Keratinocyte (primary cell): ENCODE measurements at regions not wholly inside any gene's neighbourhood (a gene's known extent, or its start where the extent isn't known, plus 50 kb on each side); places are given as distances from the start of the nearest gene placed in this dataset.

ENCODE experiments used
- DNase-seq: peaks from one replicate; pipeline ENCODE4 v3.0.0-alpha.2; 2011; ENCODE audit warnings: low read depth, missing footprints, low spot score
- FAIRE-seq: peaks from 2 replicates; lab custom pipeline; 2011; peaks lifted over from hg19 to GRCh38; lab: Jason Lieb, UNC
- H2AFZ ChIP-seq: 2 replicates; pipeline ENCODE4 v1.6.0; 2012; ENCODE audit warnings: low read length, control low read depth, inconsistent platforms; ENCODE audit not compliant: control insufficient read depth
- H3K27ac ChIP-seq: 2 replicates; pipeline ENCODE4 v1.5.1; 2011; ENCODE audit warnings: low read length; ENCODE audit not compliant: control insufficient read depth, insufficient read depth
- H3K27me3 ChIP-seq: 3 replicates; pipeline ENCODE4 v1.6.0; 2011; ENCODE audit warnings: low read length; ENCODE audit not compliant: control insufficient read depth, insufficient read depth; ENCODE audit errors: extremely low read depth
- H3K36me3 ChIP-seq, 2 experiments: 2 replicates in 1 of 2; 3 replicates in 1 of 2; pipeline ENCODE4 v1.5.1; 2011; ENCODE audit warnings: low read length in 2 of 2, mild to moderate bottlenecking in 1 of 2; ENCODE audit not compliant: control insufficient read depth in 2 of 2, insufficient read depth in 2 of 2; ENCODE audit errors: extremely low read depth in 1 of 2
- H3K4me1 ChIP-seq: 3 replicates; pipeline ENCODE4 v1.5.1; 2011; ENCODE audit warnings: low read length; ENCODE audit not compliant: control insufficient read depth, insufficient read depth; ENCODE audit errors: extremely low read depth
- H3K4me2 ChIP-seq: 3 replicates; pipeline ENCODE4 v1.6.0; 2011; ENCODE audit warnings: low read depth, low read length; ENCODE audit not compliant: control insufficient read depth, insufficient read depth; ENCODE audit errors: extremely low read depth
- H3K4me3 ChIP-seq, 3 experiments: fragments of 200-600 bp in 1 of 3; sonication (generic) in 1 of 3; 2 replicates in 2 of 3; 3 replicates in 1 of 3; pipeline ENCODE4 v1.5.1; 2011 to 2016; ENCODE audit warnings: low read length in 3 of 3, mild to moderate bottlenecking in 3 of 3, control low read depth in 2 of 3, inconsistent platforms in 1 of 3, low read depth in 1 of 3, mixed read lengths in 1 of 3, mixed run types in 1 of 3, moderate library complexity in 1 of 3; ENCODE audit not compliant: control insufficient read depth in 2 of 3, insufficient read depth in 2 of 3; ENCODE audit errors: extremely low read depth in 1 of 3
- H3K79me2 ChIP-seq: 2 replicates; pipeline ENCODE4 v1.6.0; 2012; ENCODE audit warnings: low read length; ENCODE audit not compliant: control insufficient read depth, insufficient read depth
- H3K9ac ChIP-seq: 3 replicates; pipeline ENCODE4 v1.6.0; 2011; ENCODE audit warnings: low read length; ENCODE audit not compliant: control insufficient read depth, insufficient read depth; ENCODE audit errors: extremely low read depth
- H3K9me1 ChIP-seq: 3 replicates; pipeline ENCODE4 v1.6.0; 2011; ENCODE audit warnings: low read length; ENCODE audit not compliant: control insufficient read depth, insufficient read depth; ENCODE audit errors: extremely low read depth
- H3K9me3 ChIP-seq: 2 replicates; pipeline ENCODE4 v1.5.1; 2012; ENCODE audit warnings: low read depth, low read length; ENCODE audit not compliant: control insufficient read depth
- H4K20me1 ChIP-seq: 3 replicates; pipeline ENCODE4 v1.6.0; 2011; ENCODE audit warnings: low read length; ENCODE audit not compliant: control insufficient read depth, insufficient read depth; ENCODE audit errors: extremely low read depth
- CTCF ChIP-seq, 3 experiments: IDR thresholded peaks in 1 of 3; conservative IDR thresholded peaks in 1 of 3; optimal IDR thresholded peaks in 1 of 3; 2 replicates in 2 of 3; 3 replicates in 1 of 3; pipeline versions ENCODE3 to v1.5.1; 2011; ENCODE audit warnings: low read length in 3 of 3, mild to moderate bottlenecking in 3 of 3, moderate library complexity in 2 of 3, control low read depth in 1 of 3, inconsistent platforms in 1 of 3; ENCODE audit not compliant: insufficient read depth in 2 of 3; ENCODE audit errors: extremely low read depth in 1 of 3
- EZH2 ChIP-seq: IDR thresholded peaks from one replicate; pipeline ENCODE4 v1.6.1; 2012; ENCODE audit warnings: inconsistent platforms, mild to moderate bottlenecking, low read length, moderate library complexity
- dilution Hi-C: fragments of 300-500 bp; cut with MboI; formaldehyde crosslinking; loops from one replicate; pipeline ENCODE4 v1.7.0; 2020; ENCODE audit warnings: low sequenced_read_pairs; ENCODE audit not compliant: extremely low pct_ligation_motif_present

DNA sequence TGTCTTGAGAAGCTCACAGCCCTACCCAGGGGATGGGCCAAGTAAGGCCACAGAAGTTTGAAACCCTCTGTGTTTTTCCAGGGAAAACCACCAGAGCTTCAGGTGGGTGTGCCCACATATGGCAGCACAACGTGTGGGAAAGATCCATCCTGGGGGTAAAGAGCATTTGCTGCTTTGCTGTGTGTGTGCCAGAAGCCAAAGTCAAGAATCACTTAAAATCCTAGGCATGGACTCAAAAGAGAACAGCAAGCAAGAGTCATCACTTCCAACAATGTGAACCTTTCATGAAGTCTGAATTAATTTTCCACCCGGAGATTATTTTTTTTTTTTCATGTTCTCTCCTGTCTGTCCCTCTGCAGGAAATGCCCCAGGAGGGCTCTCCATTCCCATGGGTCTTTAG lies 308.2 kb upstream of the SGK1 start:
- dilution Hi-C loops = no loop called here
- H3K27ac ChIP-seq = no peak overlapping the region
- no peak overlapping the region for H3K4me2 ChIP-seq
- peak; percentile 43 for FAIRE-seq
- H3K27me3 ChIP-seq = no peaks in the 10 kb centered on the region
- no peak for TF ChIP-seq CTCF (optimal IDR thresholded peaks at IDR 0.05 in 1 of 3, IDR thresholded peaks at IDR 0.05 in 1 of 3, conservative IDR thresholded peaks at IDR 0.05 in 1 of 3; ENCODE audit: extremely low read depth in 1 of 3, insufficient read depth in 2 of 3, low read length in 3 of 3)
- TF ChIP-seq EZH2 = no peak
- H3K4me1 ChIP-seq = peaks cover 22% of the 10 kb centered on the region
- H3K36me3 ChIP-seq = no peaks in the 10 kb centered on the region
- no peaks in the 10 kb centered on the region for H4K20me1 ChIP-seq
- no peak overlapping the region for H3K9ac ChIP-seq
- no peaks in the 10 kb centered on the region for H3K9me1 ChIP-seq
- H3K79me2 ChIP-seq = no peaks in the 10 kb centered on the region
- H2AFZ ChIP-seq = peak overlapping the region; percentile 48
- DNase-seq = no peak
- H3K9me3 ChIP-seq = no peaks in the 10 kb centered on the region
- no peak overlapping the region for H3K4me3 ChIP-seq

- H3K4me1 ChIP-seq = peaks cover 33% of the 10 kb centered on the region
- no peaks in the 10 kb centered on the region for H3K9me3 ChIP-seq
- DNase-seq (no peak), FAIRE-seq (no peak)
- H4K20me1 ChIP-seq = no peaks in the 10 kb centered on the region
- H3K27me3 ChIP-seq = no peaks in the 10 kb centered on the region
- H3K4me3 ChIP-seq = no peak overlapping the region
- TF ChIP-seq CTCF (optimal IDR thresholded peaks at IDR 0.05 in 1 of 3, IDR thresholded peaks at IDR 0.05 in 1 of 3, conservative IDR thresholded peaks at IDR 0.05 in 1 of 3; ENCODE audit: extremely low read depth in 1 of 3, insufficient read depth in 2 of 3, low read length in 3 of 3) = no peak
- TF ChIP-seq EZH2 = no peak
- no peaks in the 10 kb centered on the region for H3K9me1 ChIP-seq
- H3K4me2 ChIP-seq = no peak overlapping the region
- no peak overlapping the region for H3K9ac ChIP-seq
- H3K36me3 ChIP-seq = no peaks in the 10 kb centered on the region
- H2AFZ ChIP-seq = no peak overlapping the region
- dilution Hi-C loops = no loop called here
- H3K79me2 ChIP-seq = no peaks in the 10 kb centered on the region
- no peak overlapping the region for H3K27ac ChIP-seq
Measured at GRCh38 chr6:134624781-134625180, 306.9 kb upstream of the SGK1 start.
